ENCODE measurements at regions not wholly inside any gene's neighbourhood (a gene's known extent, or its start where the extent isn't known, plus 50 kb on each side); places are given as distances from the start of the nearest gene placed in this dataset.

GRCh38 chr6:8275667-8276066, 159.7 kb downstream of the SLC35B3 start:
- no peak for DNase-seq

- DNase-seq: no peak
Observed at GRCh38 chr6:8274226-8274625, 161.1 kb downstream of the SLC35B3 start.

- DNase-seq: no peak
Observed at GRCh38 chr6:8269872-8270454, 165.4 kb downstream of the SLC35B3 start.

GRCh38 chr6:8269094-8269493, 166.3 kb downstream of the SLC35B3 start:
- no peak for DNase-seq

DNA sequence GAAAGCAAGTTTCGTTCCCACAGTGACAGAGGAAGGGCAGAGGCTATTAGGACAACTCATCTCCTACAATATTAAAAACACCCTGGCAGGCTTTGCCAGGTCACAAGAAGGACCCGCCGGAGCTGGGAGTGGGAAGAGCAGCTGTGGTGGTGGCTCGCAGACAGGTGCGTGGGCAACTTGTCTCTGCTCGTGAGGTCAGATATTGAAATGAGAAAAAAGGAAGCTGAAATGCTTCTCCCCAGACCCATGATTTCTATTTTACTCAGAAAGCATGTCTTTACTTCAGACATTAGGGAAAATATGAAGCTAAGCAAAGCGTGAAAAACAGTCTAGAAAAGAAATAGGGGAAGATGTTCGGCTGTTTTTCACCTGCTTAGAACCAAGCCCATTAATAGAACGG, 166.3 kb upstream of the EEF1E1 start:
- no peak for DNase-seq

DNA sequence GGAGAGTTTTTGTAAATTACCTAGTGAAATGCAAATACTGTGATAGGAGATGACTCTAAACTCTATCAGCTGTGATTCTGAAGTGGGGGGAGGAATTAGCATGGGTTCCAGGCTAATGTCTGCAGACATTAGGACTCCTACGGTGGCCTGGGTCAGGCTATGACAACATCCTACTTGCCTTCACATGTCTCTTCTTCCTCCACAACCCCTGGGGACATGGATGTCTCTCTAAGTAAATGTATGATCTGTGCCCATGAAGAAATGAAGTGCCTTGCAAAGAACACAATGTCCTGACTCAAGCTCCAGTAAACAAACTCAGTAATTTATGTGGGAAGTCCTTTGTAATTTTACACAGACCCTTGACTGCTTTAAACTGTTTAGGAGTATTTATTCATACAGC, 165.8 kb upstream of the EEF1E1 start:
- DNase-seq: no peak

GRCh38 chr6:8260610-8261009, 158.3 kb upstream of the EEF1E1 start:
- DNase-seq: no peak

DNA sequence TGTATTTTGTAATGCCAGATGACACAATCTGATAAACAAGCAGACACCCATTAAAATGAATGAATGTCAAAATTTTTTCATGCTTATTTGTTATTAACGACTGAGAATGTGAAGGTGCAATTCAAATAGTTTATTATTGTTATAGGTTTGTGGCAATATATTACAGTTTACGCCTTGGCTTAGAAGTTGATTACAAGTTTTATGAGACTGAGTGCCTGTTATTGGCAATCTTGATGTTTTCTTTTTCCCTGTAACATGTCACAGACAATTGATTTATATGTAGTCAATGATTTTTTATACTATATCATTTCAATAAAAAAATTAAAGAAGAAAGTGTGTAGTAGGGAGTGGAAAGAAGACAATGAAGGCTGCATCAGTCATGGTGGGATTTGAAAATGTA, 144.1 kb upstream of the EEF1E1 start:
- no peak for DNase-seq

DNA sequence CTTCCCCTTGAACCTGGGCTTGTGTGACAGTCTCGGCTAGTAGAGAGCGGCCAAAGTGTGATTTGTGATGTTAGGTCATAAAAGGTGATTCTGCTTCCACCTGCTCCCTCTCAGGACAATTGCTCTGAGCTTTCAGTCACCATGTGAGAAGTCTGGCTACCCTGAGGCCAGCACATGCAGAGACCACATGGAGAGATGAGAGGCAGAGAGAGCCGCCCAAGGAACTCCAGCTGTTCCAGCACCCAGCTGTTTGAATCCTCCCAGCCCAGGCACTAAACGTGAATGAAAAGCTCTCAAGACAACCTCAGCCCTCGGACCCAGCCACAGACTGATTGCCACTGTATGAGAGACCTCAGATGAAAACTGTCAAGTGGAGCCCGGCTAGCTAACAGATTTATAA, 143.4 kb upstream of the EEF1E1 start:
- no peak for DNase-seq

- no peak for DNase-seq
Observed at GRCh38 chr6:8243475-8243874, 141.1 kb upstream of the EEF1E1 start.

DNA sequence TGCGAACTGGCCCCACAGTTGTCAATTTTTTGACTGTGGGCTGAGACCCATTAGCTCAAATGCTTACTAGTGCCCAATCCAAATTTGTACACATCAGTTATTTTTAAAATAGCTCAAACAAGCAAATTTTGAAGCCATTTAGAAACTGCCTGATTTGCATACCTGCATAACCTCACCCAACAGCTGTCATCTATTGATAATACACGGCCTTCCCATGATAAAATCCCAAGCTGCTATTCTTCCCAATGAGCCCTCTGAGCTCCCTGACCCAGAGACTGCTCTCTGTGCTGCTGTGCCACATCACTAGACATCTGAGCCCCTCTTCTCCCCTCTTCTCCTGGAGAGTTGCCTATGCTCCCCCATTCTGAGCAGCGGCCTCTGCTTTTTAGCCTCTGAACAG, 140.5 kb upstream of the EEF1E1 start:
- DNase-seq: no peak

GRCh38 chr6:8240301-8240700, 138.0 kb upstream of the EEF1E1 start:
- DNase-seq: no peak

- DNase-seq: no peak
Observed at GRCh38 chr6:8238773-8239683, 136.7 kb upstream of the EEF1E1 start.

GRCh38 chr6:8237668-8238067, 135.3 kb upstream of the EEF1E1 start:
- no peak for DNase-seq

DNA sequence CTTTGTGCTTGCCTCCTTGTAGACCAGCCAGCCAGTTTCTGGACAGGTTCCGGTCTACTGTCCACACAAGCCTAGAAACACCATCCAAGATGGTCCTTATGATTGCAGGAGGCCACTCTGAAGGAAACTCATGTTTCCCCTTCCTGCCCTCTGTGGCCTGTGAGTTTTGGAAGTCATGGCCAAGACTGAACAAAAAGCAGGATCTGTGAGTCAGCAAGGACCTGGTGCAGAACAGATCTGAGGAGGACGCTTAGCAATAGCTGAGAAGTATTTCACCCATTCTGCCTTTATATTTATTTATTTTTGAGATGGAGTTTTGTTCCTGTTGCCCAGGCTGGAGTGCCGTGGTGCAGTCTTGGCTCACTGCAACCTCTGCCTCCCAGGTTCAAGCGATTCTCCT, 134.6 kb upstream of the EEF1E1 start:
- no peak for DNase-seq

DNA sequence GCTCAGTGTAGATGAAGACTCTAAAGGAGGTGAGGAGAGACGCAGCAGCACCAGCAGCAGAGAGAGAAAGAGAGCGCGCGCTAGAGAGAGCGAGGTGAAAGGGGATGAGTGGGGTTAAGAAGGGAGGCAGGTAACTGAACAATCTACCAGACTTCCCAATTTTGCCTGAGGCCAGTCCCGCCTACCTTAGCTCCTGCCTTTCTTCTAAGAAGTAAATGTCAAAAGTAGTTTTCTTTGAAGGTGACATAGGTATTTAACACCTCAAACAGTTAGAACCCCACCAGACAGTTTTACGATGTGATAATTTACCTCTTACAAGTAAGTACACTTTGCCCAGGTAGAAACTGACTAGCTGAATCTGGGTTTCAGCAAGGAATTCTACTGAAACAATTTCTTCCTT, 132.0 kb upstream of the EEF1E1 start:
- DNase-seq: no peak

DNA sequence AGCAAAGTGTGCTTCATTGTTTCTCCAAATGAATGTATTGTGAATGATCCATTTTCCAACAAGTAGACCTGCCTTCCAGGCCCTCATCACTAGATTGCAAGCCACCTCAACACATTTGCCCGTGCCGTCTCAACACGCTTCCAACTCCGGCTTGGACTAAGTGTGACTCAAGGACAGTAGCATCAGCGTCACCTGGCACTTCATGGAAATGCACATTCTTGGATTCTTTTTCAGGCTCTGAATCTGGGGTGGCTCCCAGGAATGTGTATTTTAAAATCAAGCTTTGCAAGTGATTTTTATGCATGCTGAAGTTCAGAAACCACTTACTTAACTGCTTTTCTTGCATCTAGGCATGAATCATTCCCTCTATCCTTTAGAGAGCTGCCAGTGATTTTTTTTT, 129.6 kb upstream of the EEF1E1 start:
- DNase-seq: no peak

GRCh38 chr6:8229915-8230756, 127.8 kb upstream of the EEF1E1 start:
- no peak for DNase-seq

DNA sequence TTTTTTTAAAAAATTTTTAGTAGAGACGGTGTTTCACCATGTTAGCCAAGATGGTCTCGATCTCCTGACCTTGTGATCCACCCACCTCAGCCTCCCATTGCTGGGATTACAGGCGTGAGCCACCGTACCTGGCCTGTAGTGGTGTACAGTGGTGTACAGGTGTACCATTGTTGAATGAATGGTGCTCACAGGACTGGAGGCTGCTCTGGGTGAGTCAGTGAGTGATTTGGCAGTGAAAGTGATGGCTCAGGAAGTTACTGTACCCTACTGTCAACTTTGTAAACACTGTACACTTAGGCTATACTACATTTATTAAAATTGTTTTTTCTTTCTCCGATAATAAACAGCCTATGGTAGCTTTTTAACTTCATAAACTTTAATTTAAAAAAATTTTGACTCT, 122.8 kb upstream of the EEF1E1 start:
- no peak for DNase-seq

- no peak for DNase-seq
Observed at GRCh38 chr6:8223678-8224077, 121.3 kb upstream of the EEF1E1 start.

- DNase-seq: peak; percentile 55
Observed at GRCh38 chr6:8219352-8219943, 117.1 kb upstream of the EEF1E1 start.

DNA sequence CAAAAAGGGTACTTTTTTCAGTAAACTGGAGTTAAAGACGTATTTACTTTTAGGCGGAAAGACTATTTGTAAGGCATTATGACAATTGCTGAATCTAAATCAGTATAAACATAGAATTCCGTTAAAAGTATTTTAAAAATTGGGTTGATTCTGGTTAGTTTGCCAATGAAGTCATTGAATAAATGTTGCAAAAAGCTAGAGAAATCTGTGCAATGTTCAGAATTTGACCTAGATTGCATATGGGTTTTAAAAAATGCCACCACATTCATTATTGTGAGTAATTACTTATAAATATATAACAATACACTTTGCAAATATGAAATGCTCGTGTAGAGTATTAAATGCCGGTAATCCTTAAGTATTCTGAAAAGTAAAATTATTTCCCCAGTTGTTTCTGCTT, 116.5 kb upstream of the EEF1E1 start:
- DNase-seq: no peak

DNA sequence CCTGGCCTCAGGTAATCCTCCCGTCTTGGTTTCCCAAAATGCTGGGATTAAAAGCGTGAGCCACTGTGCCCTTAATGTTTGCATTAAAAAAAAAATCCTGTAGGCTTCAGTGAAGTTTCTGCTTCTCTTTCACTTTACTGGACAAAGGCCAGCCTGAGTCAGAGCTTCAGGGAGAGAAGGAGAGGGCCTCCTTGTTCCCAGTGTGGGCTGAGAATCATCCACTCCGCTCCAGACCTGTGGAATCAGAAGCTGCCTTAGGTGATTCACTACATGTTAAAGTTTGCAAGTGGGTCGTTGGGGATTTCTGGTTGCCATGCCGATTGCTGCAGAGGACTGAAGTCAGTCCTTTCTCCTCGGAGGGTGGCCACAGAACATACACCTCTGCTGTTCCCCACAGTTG, 113.3 kb upstream of the EEF1E1 start:
- DNase-seq: no peak
